BLaER1 treated with 17β-estradiol and CSF1 and Interleukin-3, amounts not matched to agents 10 nM and 100 nM (cell line): ENCODE measurements at regions not wholly inside any gene's neighbourhood (a gene's known extent, or its start where the extent isn't known, plus 50 kb on each side); places are given as distances from the start of the nearest gene placed in this dataset.
"Not testable (repeated sequence)": the region's sequence is repeated elsewhere in the genome, so short reads cannot be mapped to it uniquely, and the experiment has no call there.

Source experiments
- H3K27ac ChIP-seq, 11 experiments: shearing (Covaris generic); formaldehyde crosslinking; 2 replicates each; pipeline ENCODE4 v1.8.1; 2022
- H3K27me3 ChIP-seq, 11 experiments: shearing (Covaris generic); formaldehyde crosslinking; 2 replicates each; pipeline ENCODE4 v1.8.1; 2022
- H3K36me3 ChIP-seq, 11 experiments: shearing (Covaris generic); formaldehyde crosslinking; 2 replicates each; pipeline ENCODE4 v1.8.1; 2022
- H3K4me1 ChIP-seq, 10 experiments: shearing (Covaris generic); formaldehyde crosslinking; 2 replicates each; pipeline ENCODE4 v1.8.1; 2022
- H3K4me2 ChIP-seq, 11 experiments: shearing (Covaris generic); formaldehyde crosslinking; 2 replicates each; pipeline ENCODE4 v1.8.1; 2022
- H3K4me3 ChIP-seq, 10 experiments: shearing (Covaris generic); formaldehyde crosslinking; 2 replicates each; pipeline ENCODE4 v1.8.1; 2022
- H3K9ac ChIP-seq, 11 experiments: shearing (Covaris generic); formaldehyde crosslinking; 2 replicates each; pipeline ENCODE4 v1.8.1; 2022
- H3K9me3 ChIP-seq, 11 experiments: shearing (Covaris generic); formaldehyde crosslinking; replicated peaks in 1 of 11; 2 replicates each; pipeline ENCODE4 v1.8.1; 2022
- H4K20me1 ChIP-seq, 11 experiments: shearing (Covaris generic); formaldehyde crosslinking; 2 replicates each; pipeline ENCODE4 v1.8.1; 2022
- Cebpa-rat ChIP-seq, 11 experiments: shearing (Covaris generic); IDR thresholded peaks; 2 replicates each; pipeline ENCODE4 v1.8.1; 2022

DNA sequence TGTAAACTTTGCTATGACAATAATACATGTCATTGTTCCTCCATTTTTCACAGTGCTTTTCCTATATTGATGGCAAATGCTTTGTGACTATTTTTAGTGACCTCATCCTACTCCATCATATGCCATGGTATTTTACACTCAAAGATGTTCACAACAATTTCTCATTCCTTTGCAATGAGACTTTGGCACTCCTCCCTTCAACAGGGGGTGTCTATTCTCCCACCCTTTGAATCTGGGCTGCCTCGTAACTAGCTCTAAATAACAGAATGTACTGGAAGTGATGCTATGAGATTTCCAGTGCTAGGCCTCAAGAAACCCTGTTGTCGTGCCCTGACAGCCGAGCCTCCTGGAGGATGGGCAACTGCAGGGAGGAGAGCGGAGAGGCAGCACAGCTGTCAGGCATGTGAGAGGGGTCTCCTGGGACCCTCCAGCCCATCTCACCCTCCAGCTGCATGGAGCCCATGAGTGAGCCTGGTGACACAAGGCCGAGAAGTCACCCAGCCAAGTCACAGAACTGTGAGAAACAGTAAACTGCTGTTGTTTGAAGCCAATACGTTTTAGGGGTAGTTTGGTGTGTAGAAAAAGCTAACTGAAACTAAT, 103.1 kb upstream of the APCDD1 start:
- Histone ChIP-seq H3K36me3 (no peaks in the 10 kb centered on the region), H3K9me3 (peaks cover 4 to 14% (median 10%) of the 10 kb centered on the region in 11 experiments; a peak in 21 of 22 replicates), H3K27me3 (no peaks in the 10 kb centered on the region), H3K9ac (peak overlapping the region in 3 of 11 experiments; percentile 24 to 30 (median 29); a peak in 1 of 22 replicates), H3K27ac (peak overlapping the region in 4 of 11 experiments; percentile 43 to 66 (median 54); a peak in 6 of 22 replicates), H3K4me3 (no peak overlapping the region), H3K4me2 (peak overlapping the region in 9 of 11 experiments; percentile 16 to 64 (median 56); a peak in 17 of 22 replicates), H4K20me1 (no peaks in the 10 kb centered on the region), H3K4me1 (peaks cover 8 to 41% (median 31%) of the 10 kb centered on the region in 10 experiments)
- no peak for TF ChIP-seq Cebpa-rat (IDR thresholded peaks at IDR 0.05)

DNA sequence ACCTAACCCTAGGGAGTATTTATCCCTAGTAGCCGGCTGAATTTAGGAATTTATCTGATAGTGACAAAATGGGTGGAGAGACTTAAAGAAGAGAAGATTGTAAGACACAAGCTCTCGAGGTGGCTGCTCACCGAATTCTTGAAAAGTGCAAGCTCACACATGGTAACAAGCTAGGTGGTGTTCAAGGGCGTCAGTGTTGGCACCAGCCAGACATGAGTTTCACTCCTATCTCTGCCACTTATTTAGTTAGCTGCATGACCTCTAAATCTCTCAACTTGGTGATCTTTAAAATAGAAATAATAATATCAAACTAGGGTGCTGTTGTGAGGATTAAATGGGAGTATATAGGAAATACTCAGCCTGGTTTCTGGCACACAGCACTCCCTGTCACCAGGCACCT, 102.6 kb upstream of the APCDD1 start:
- H3K4me2 ChIP-seq, result peak overlapping the region in 9 of 11 experiments; percentile 6 to 64 (median 56); a peak in 16 of 22 replicates
- H3K9ac ChIP-seq, result peak overlapping the region in 4 of 11 experiments; percentile 10 to 30 (median 26); a peak in 3 of 22 replicates
- TF ChIP-seq Cebpa-rat (IDR thresholded peaks at IDR 0.05), result no peak

DNA sequence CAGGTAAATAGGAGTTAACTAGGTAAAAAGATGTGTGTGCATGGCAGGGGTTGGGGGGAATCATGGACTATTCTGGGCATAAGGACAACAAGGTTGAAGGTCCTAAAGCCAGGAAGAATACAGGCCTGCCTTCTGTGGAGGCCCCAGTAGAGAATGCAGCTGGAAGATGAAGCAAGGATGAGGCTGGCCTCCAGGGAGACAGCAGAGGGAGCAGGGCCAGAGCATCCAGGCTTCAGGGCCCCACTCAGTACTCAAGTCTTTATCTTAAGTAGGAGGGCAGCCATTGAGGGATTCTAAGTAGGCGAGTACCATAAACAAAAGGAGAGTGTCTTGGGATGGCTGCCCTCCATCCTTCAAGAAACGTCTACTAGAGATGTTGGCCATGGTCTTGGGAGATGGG, 101.8 kb upstream of the APCDD1 start:
- no peaks in the 10 kb centered on the region for H4K20me1 ChIP-seq
- H3K9ac ChIP-seq, result no peak overlapping the region
- peak overlapping the region in 7 of 11 experiments; percentile 48 to 64 (median 57); a peak in 11 of 22 replicates for H3K4me2 ChIP-seq
- peak overlapping the region in 1 of 11 experiments; percentile 60; a peak in 3 of 22 replicates for H3K27ac ChIP-seq
- H3K36me3 ChIP-seq, result peaks cover 0 to 3% (median 0%) of the 10 kb centered on the region in 11 experiments; a peak in 1 of 22 replicates
- TF ChIP-seq Cebpa-rat (IDR thresholded peaks at IDR 0.05), result no peak
- H3K27me3 ChIP-seq, result no peaks in the 10 kb centered on the region
- H3K4me3 ChIP-seq, result no peak overlapping the region
- H3K9me3 ChIP-seq, result peaks cover 18 to 28% (median 24%) of the 10 kb centered on the region in 11 experiments
- peaks cover 8 to 41% (median 31%) of the 10 kb centered on the region in 10 experiments for H3K4me1 ChIP-seq

More for the DNA sequence above, 102.6 kb upstream of the APCDD1 start:
- no peaks in the 10 kb centered on the region; a peak in 1 of 22 replicates for H3K36me3 ChIP-seq
- no peaks in the 10 kb centered on the region for H4K20me1 ChIP-seq
- peaks cover 10 to 20% (median 15%) of the 10 kb centered on the region in 11 experiments for H3K9me3 ChIP-seq
- no peak overlapping the region for H3K4me3 ChIP-seq
- H3K4me1 ChIP-seq, result peaks cover 8 to 41% (median 31%) of the 10 kb centered on the region in 10 experiments
- H3K27ac ChIP-seq, result peak overlapping the region in 4 of 11 experiments; percentile 43 to 66 (median 54); a peak in 7 of 22 replicates
- no peaks in the 10 kb centered on the region for H3K27me3 ChIP-seq

DNA sequence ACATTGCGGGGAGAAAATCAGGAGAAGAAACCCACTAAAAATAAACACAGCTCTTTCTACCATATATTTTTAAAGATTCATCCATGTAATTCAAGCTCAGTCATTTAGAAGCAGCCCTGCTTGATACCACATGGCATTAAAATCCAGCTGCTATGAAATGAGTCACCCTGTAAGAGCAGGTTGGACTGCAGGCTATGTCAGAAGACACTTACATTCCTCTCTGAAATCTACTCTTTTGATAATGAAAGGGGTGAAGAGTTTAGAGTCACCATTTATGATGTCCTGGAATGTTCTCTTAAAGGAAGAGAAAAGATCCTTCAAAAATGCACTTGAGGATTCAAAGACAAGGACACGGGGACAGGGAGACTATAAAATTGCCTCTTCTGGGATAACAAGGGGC, 100.6 kb upstream of the APCDD1 start:
- Histone ChIP-seq H4K20me1 (no peaks in the 10 kb centered on the region), H3K4me3 (no peak overlapping the region), H3K4me1 (peaks cover 8 to 41% (median 31%) of the 10 kb centered on the region in 10 experiments), H3K9ac (no peak overlapping the region), H3K9me3 (peaks cover 22 to 31% (median 27%) of the 10 kb centered on the region in 11 experiments), H3K27ac (no peak overlapping the region), H3K36me3 (peaks cover 0 to 3% (median 0%) of the 10 kb centered on the region in 11 experiments; a peak in 1 of 22 replicates), H3K27me3 (no peaks in the 10 kb centered on the region), H3K4me2 (peak overlapping the region in 1 of 11 experiments; percentile 55; a peak in 1 of 22 replicates)
- TF ChIP-seq Cebpa-rat (IDR thresholded peaks at IDR 0.05), result no peak

DNA sequence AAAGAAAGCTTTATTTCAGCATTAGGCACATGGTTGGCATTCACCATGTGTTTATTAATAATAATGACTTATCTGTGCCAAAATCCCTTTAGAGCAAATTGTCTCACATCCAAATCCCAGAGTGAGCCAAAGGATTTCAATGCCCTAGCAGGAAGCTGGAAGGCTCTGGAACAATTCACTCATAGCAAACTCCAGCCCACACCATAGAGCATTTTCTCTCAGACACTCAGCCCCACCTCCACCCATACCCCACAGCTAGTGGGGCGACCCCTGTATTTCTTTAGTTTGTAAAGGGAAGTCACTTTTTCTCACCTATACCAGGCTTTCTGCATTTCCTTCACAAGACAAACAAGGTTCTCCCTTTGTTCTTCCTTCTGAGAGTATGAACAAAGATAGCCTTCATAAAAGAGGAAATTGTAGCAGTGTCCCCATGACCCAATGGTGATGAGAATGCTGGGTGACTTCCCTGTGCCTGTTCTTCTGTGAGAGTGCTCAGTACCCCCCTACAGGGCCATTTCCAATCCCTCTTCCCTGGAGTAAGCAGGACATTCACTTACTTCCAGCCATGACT, 100.1 kb upstream of the APCDD1 start:
- Histone ChIP-seq H3K4me2 (peak overlapping the region in 3 of 11 experiments; percentile 8 to 55 (median 10); a peak in 5 of 22 replicates), H3K9ac (no peak overlapping the region), H3K9me3 (peaks cover 22 to 31% (median 27%) of the 10 kb centered on the region in 11 experiments), H3K27me3 (no peaks in the 10 kb centered on the region), H3K36me3 (peaks cover 0 to 3% (median 0%) of the 10 kb centered on the region in 11 experiments; a peak in 1 of 22 replicates), H4K20me1 (no peaks in the 10 kb centered on the region), H3K27ac (no peak overlapping the region), H3K4me3 (no peak overlapping the region), H3K4me1 (peaks cover 8 to 38% (median 31%) of the 10 kb centered on the region in 10 experiments)
- TF ChIP-seq Cebpa-rat (IDR thresholded peaks at IDR 0.05), result no peak

DNA sequence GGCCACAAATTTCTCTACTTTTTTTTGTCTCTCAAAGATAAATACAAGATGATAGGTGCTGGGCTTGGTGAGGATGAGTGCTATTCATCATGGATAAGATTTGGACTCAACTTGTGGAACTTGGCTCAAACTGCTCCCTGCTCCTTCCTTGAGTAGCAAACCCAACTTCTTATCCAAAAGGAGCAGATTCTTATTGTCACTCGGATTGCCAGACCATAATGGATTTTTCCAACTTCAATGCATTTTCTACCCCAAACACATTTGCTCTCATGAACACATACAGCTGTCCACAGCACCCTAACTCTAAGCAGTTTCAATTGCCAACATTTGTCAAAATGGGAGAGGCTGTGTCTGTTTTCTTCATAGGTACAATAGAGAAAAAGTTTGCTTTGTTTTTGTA, 99.5 kb upstream of the APCDD1 start:
- peaks cover 8 to 33% (median 26%) of the 10 kb centered on the region in 10 experiments for H3K4me1 ChIP-seq
- H3K36me3 ChIP-seq, result peaks cover 0 to 3% (median 0%) of the 10 kb centered on the region in 11 experiments; a peak in 1 of 22 replicates
- H3K9me3 ChIP-seq, result peaks cover 22 to 31% (median 27%) of the 10 kb centered on the region in 11 experiments
- no peak for TF ChIP-seq Cebpa-rat (IDR thresholded peaks at IDR 0.05)
- no peak overlapping the region for H3K9ac ChIP-seq
- H3K27ac ChIP-seq, result no peak overlapping the region
- peak overlapping the region in 2 of 11 experiments; percentile 8 to 55; a peak in 3 of 22 replicates for H3K4me2 ChIP-seq
- no peaks in the 10 kb centered on the region for H3K27me3 ChIP-seq
- no peaks in the 10 kb centered on the region for H4K20me1 ChIP-seq
- H3K4me3 ChIP-seq, result no peak overlapping the region

DNA sequence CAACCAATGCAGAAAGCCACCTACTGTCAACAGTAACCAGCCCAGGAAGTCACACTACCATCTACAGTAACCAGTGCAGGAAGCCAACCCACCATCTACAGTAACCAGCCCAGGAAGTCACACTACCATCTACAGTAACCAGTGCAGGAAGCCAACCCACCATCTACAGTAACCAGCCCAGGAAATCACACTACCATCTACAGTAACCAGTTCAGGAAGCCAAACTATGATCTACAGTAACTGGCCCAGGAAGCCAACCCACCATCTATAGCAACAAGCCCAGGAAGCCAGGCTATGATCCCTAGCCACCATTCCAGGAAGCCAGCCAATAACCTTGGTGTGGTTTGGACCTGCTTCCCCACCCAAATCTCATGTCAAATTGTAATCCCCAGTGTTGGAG, 97.4 kb upstream of the APCDD1 start:
- H3K27me3 ChIP-seq, H3K36me3 ChIP-seq, H3K4me2 ChIP-seq, H4K20me1 ChIP-seq, H3K27ac ChIP-seq, H3K4me3 ChIP-seq, H3K9ac ChIP-seq: not testable (repeated sequence)
- peaks cover 3 to 12% (median 9%) of the 10 kb centered on the region in 10 experiments; a peak in 18 of 20 replicates for H3K4me1 ChIP-seq
- peaks cover 22 to 31% (median 29%) of the 10 kb centered on the region in 11 experiments for H3K9me3 ChIP-seq

DNA sequence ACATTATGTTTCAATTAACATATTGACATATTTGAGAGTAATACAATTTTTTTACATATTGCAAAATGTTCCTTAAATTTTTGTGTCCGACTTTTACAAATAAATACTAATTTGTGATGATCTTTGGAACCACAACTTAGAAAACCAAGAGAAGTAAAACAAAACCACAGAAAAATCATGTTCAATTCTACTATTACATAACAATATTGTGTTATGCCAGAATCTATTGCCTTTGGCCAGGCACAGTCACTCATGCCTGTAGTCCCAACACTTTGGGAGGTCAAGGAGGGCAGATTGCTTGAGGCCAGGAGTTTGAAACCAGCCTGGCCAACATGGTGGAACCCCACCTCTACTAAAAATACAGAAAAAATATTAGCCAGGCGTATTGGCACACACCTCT, 92.8 kb upstream of the APCDD1 start:
- H3K4me2 ChIP-seq, result no peak overlapping the region
- peaks cover 46 to 57% (median 52%) of the 10 kb centered on the region in 11 experiments for H3K9me3 ChIP-seq
- no peak overlapping the region for H3K4me3 ChIP-seq
- peaks cover 0 to 3% (median 0%) of the 10 kb centered on the region in 10 experiments; a peak in 2 of 20 replicates for H3K4me1 ChIP-seq
- H3K36me3 ChIP-seq, result peaks cover 0 to 3% (median 0%) of the 10 kb centered on the region in 11 experiments; a peak in 1 of 22 replicates
- H4K20me1 ChIP-seq, result no peaks in the 10 kb centered on the region
- no peak overlapping the region for H3K27ac ChIP-seq
- no peaks in the 10 kb centered on the region for H3K27me3 ChIP-seq
- no peak overlapping the region for H3K9ac ChIP-seq
- no peak for TF ChIP-seq Cebpa-rat (IDR thresholded peaks at IDR 0.05)

DNA sequence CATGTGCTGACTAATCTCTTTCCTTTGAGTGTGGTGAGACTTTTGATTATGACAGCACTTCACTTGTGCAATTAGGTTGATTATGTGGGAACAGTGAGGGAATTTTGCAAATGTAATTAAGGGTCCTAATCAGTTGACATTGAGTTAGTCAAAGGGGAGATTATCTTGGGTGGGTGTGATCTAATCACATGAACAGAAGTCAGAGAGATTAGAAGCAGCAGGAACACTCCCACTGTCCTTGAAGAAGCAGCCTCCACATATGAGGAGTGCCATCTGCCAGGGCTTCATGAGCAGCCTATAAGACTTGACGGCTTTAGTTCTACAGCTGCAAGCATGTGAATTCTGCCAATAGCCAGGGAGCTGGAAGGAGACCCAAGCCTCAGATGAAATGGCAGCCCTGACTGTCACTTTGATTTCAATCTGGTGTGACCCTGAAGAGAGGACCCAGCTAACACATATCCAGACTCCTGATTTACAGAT, 89.4 kb upstream of the APCDD1 start:
- peaks cover 33 to 44% (median 38%) of the 10 kb centered on the region in 11 experiments for H3K9me3 ChIP-seq
- no peak overlapping the region for H3K4me2 ChIP-seq
- H3K4me1 ChIP-seq, result peaks cover 0 to 11% (median 6%) of the 10 kb centered on the region in 10 experiments; a peak in 8 of 20 replicates
- no peak overlapping the region for H3K4me3 ChIP-seq
- H3K36me3 ChIP-seq, result no peaks in the 10 kb centered on the region
- no peaks in the 10 kb centered on the region for H4K20me1 ChIP-seq
- no peaks in the 10 kb centered on the region for H3K27me3 ChIP-seq
- no peak overlapping the region for H3K27ac ChIP-seq
- TF ChIP-seq Cebpa-rat (IDR thresholded peaks at IDR 0.05), result no peak
- H3K9ac ChIP-seq, result no peak overlapping the region
